Caco-2 (cell line): ENCODE measurements at regions not wholly inside any gene's neighbourhood (a gene's known extent, or its start where the extent isn't known, plus 50 kb on each side); places are given as distances from the start of the nearest gene placed in this dataset.

Experiments
- BruUV-seq: library from RNA; stranded (reverse); fragments of 400-500 nt; replicated peaks from 2 replicates; lab custom pipeline; 2021; lab: Mats Ljungman, UMichigan
- CTCF ChIA-PET: fragments of 300-600 bp; sonication (Branson Sonifier 250); formaldehyde crosslinking; loops from one replicate; lab custom pipeline; 2022; ENCODE audit warnings: antibody characterized with exemption; lab: Charles Lee
- POLR2A ChIA-PET: fragments of 300-600 bp; sonication (Branson Sonifier 250); formaldehyde crosslinking; loops from one replicate; lab custom pipeline; 2022; ENCODE audit warnings: antibody characterized with exemption; lab: Charles Lee
- DNase-seq, 2 experiments: peaks; one replicate each; pipeline versions ENCODE4 v3.0.0 to v3.0.0-alpha.2; 2020 to 2022
- H3K27me3 ChIP-seq: replicated peaks from 2 replicates; pipeline ENCODE4 v1.6.0; 2011; ENCODE audit warnings: low read length; ENCODE audit not compliant: control insufficient read depth, insufficient read depth
- H3K36me3 ChIP-seq: 2 replicates; pipeline ENCODE4 v1.5.1; 2011; ENCODE audit warnings: low read length; ENCODE audit not compliant: control insufficient read depth, insufficient read depth
- H3K4me1 ChIP-seq: fragments of 250-450 bp; sonication (Bioruptor Pico); 2 replicates; pipeline ENCODE4 v1.5.1; 2020; ENCODE audit warnings: mild to moderate bottlenecking
- H3K4me3 ChIP-seq: 2 replicates; pipeline ENCODE4 v1.5.1; 2011; ENCODE audit warnings: low read depth, mild to moderate bottlenecking, control low read depth, low read length
- H3K9me3 ChIP-seq: fragments of 250-450 bp; sonication (Bioruptor Pico); 2 replicates; pipeline ENCODE4 v1.5.1; 2020; ENCODE audit warnings: mild to moderate bottlenecking, moderate library complexity
- H3K27ac Mint-ChIP-seq: one replicate; pipeline ENCODE4 v1.8.0; 2022; ENCODE audit warnings: mixed read lengths; ENCODE audit not compliant: unreplicated experiment
- H3K27me3 Mint-ChIP-seq: one replicate; pipeline ENCODE4 v1.8.0; 2022; ENCODE audit warnings: mixed read lengths; ENCODE audit not compliant: insufficient read depth, unreplicated experiment
- H3K36me3 Mint-ChIP-seq: one replicate; pipeline ENCODE4 v1.8.0; 2022; ENCODE audit warnings: mild to moderate bottlenecking, mixed read lengths; ENCODE audit not compliant: insufficient read depth, unreplicated experiment
- H3K4me1 Mint-ChIP-seq: one replicate; pipeline ENCODE4 v1.8.0; 2022; ENCODE audit warnings: low read depth, mixed read lengths; ENCODE audit not compliant: unreplicated experiment
- H3K4me3 Mint-ChIP-seq: one replicate; pipeline ENCODE4 v1.8.0; 2022; ENCODE audit warnings: mild to moderate bottlenecking, moderate library complexity, mixed read lengths; ENCODE audit not compliant: unreplicated experiment
- H3K9me3 Mint-ChIP-seq: one replicate; pipeline ENCODE4 v1.8.0; 2022; ENCODE audit warnings: mixed read lengths; ENCODE audit not compliant: unreplicated experiment
- intact Hi-C: fragments of 100-400 bp; cut with micrococcal nuclease; formaldehyde crosslinking; loops from one replicate; pipeline ENCODE4 v1.10.0; 2022; ENCODE audit not compliant: unreplicated experiment
- TF ChIP-seq, protein P1 (sequence below), 2 experiments: fragments of 200-600 bp in 1 of 2; IDR thresholded peaks; 1 replicate in 1 of 2; 2 replicates in 1 of 2; pipeline versions ENCODE4 v1.5.1 to v1.8.0; 2011 to 2022; ENCODE audit warnings: antibody characterized with exemption in 1 of 2, control low read depth in 1 of 2, inconsistent platforms in 1 of 2, low read depth in 1 of 2, low read length in 1 of 2, mild to moderate bottlenecking in 1 of 2, moderate library complexity in 1 of 2; ENCODE audit not compliant: insufficient read depth in 1 of 2, severe bottlenecking in 1 of 2, unreplicated experiment in 1 of 2

DNA sequence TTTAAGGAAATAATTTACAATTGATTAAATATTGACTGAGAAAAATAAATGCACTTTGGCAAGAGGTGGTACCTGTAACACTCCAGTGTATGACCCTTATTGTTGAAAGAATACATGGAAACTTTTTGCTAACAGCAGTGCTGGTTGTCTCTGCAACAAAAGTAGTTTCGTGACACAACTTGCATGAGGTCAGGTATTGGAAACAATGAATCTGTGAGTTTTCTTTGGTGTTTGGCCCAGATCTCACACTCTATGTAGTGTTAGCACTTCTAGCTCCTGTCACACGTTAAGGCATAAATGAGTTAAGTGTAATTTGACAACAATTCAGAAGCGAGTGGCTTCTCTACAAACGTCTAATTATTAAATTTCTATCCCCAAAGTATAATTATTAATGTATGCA lies 137.7 kb upstream of the MDFIC start:
- DNase-seq, result no peak
- no peaks in the 10 kb centered on the region for H3K9me3 ChIP-seq
- TF ChIP-seq, protein P1, sequence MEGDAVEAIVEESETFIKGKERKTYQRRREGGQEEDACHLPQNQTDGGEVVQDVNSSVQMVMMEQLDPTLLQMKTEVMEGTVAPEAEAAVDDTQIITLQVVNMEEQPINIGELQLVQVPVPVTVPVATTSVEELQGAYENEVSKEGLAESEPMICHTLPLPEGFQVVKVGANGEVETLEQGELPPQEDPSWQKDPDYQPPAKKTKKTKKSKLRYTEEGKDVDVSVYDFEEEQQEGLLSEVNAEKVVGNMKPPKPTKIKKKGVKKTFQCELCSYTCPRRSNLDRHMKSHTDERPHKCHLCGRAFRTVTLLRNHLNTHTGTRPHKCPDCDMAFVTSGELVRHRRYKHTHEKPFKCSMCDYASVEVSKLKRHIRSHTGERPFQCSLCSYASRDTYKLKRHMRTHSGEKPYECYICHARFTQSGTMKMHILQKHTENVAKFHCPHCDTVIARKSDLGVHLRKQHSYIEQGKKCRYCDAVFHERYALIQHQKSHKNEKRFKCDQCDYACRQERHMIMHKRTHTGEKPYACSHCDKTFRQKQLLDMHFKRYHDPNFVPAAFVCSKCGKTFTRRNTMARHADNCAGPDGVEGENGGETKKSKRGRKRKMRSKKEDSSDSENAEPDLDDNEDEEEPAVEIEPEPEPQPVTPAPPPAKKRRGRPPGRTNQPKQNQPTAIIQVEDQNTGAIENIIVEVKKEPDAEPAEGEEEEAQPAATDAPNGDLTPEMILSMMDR (IDR thresholded peaks at IDR 0.05; ENCODE audit: insufficient read depth in 1 of 2, low read depth in 1 of 2, low read length in 1 of 2, severe bottlenecking in 1 of 2, unreplicated experiment in 1 of 2), result no peak
- intact Hi-C loops, result no loop called here
- no peak overlapping the region for H3K4me3 Mint-ChIP-seq
- no peak overlapping the region for H3K4me3 ChIP-seq
- H3K9me3 Mint-ChIP-seq, result no peaks in the 10 kb centered on the region
- no peaks in the 10 kb centered on the region for H3K4me1 Mint-ChIP-seq
- no peaks in the 10 kb centered on the region for H3K27me3 ChIP-seq
- H3K4me1 ChIP-seq, result no peaks in the 10 kb centered on the region
- ChIA-PET CTCF (no interaction called here), POLR2A (no interaction called here)
- no peaks in the 10 kb centered on the region for H3K36me3 ChIP-seq
- H3K27me3 Mint-ChIP-seq, result peaks cover 11% of the 10 kb centered on the region
- H3K36me3 Mint-ChIP-seq, result no peaks in the 10 kb centered on the region
- no peak overlapping the region for H3K27ac Mint-ChIP-seq
- BruUV-seq, result no TSS peak

DNA sequence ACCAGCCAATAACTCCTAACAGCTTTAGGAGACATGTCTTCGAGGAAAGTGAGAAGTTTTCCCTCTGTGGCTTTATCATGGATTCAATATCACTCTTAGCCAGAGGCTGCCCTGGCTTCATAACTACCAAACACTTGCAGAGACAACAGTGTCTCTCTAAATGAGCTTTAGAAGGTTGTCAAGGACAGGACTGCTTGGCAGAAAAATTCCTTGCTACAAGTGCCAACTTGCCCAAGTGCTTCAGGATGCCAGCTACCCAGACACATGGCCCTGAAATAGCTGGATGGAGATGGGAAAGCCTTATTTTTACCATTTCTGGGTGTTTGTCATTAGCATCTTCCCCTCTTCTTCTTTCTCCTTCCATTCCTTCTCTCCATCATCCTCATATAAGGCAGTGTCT lies 137.1 kb upstream of the MDFIC start:
- Mint-ChIP-seq H3K4me3 (no peak overlapping the region), H3K4me1 (no peaks in the 10 kb centered on the region), H3K27ac (no peak overlapping the region), H3K27me3 (peaks cover 11% of the 10 kb centered on the region), H3K9me3 (no peaks in the 10 kb centered on the region), H3K36me3 (no peaks in the 10 kb centered on the region)
- intact Hi-C loops, result no loop called here
- no peak overlapping the region for H3K4me3 ChIP-seq
- no peaks in the 10 kb centered on the region for H3K27me3 ChIP-seq
- no peaks in the 10 kb centered on the region for H3K4me1 ChIP-seq
- TF ChIP-seq, protein P1 (IDR thresholded peaks at IDR 0.05; ENCODE audit: insufficient read depth in 1 of 2, low read depth in 1 of 2, low read length in 1 of 2, severe bottlenecking in 1 of 2, unreplicated experiment in 1 of 2), result no peak
- H3K9me3 ChIP-seq, result no peaks in the 10 kb centered on the region
- CTCF ChIA-PET, result no interaction called here
- no TSS peak for BruUV-seq
- POLR2A ChIA-PET, result no interaction called here
- DNase-seq, result no peak
- H3K36me3 ChIP-seq, result no peaks in the 10 kb centered on the region

DNA sequence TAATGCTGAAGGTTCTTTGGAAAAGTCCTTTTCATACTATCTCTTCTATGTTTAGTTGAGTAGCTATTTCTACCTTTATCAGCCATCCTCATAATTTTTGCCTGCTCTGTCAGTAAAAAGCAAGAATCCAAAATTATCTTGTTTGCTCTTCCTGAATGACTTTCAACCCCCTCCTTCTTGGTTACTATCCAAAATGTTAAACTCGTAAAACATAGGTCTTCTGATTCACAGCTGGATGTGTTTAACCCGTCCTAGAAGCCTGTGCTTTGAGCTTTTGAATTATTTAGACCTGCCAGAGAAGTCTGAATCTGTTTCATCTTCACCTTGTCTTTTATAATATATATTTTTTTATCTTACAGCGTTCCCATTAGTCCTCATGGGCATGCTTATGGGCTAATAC lies 136.4 kb upstream of the MDFIC start:
- intact Hi-C loops, result no loop called here
- no TSS peak for BruUV-seq
- H3K4me3 Mint-ChIP-seq, result no peak overlapping the region
- H3K27me3 ChIP-seq, result no peaks in the 10 kb centered on the region
- H3K4me1 Mint-ChIP-seq, result no peaks in the 10 kb centered on the region
- TF ChIP-seq, protein P1 (IDR thresholded peaks at IDR 0.05; ENCODE audit: insufficient read depth in 1 of 2, low read depth in 1 of 2, low read length in 1 of 2, severe bottlenecking in 1 of 2, unreplicated experiment in 1 of 2), result no peak
- CTCF ChIA-PET, result no interaction called here
- H3K9me3 Mint-ChIP-seq, result no peaks in the 10 kb centered on the region
- H3K4me3 ChIP-seq, result no peak overlapping the region
- H3K9me3 ChIP-seq, result no peaks in the 10 kb centered on the region
- no peaks in the 10 kb centered on the region for H3K36me3 Mint-ChIP-seq
- H3K27me3 Mint-ChIP-seq, result peaks cover 8% of the 10 kb centered on the region
- H3K4me1 ChIP-seq, result no peaks in the 10 kb centered on the region
- DNase-seq, result no peak
- no peak overlapping the region for H3K27ac Mint-ChIP-seq
- POLR2A ChIA-PET, result no interaction called here
- no peaks in the 10 kb centered on the region for H3K36me3 ChIP-seq
